PC-3 (cell line): ENCODE measurements at regions not wholly inside any gene's neighbourhood (a gene's known extent, or its start where the extent isn't known, plus 50 kb on each side); places are given as distances from the start of the nearest gene placed in this dataset.

ENCODE experiments used
- EZH2 ChIP-seq: fragments of 300-600 bp; sonication (generic); IDR thresholded peaks from one replicate; pipeline ENCODE4 v1.6.1; 2017; ENCODE audit warnings: antibody characterized with exemption, mild to moderate bottlenecking, low read length; ENCODE audit not compliant: unreplicated experiment
- EZH2phosphoT487 ChIP-seq: fragments of 300-600 bp; sonication (generic); IDR thresholded peaks from 2 replicates; pipeline ENCODE4 v1.6.1; 2018; ENCODE audit warnings: mild to moderate bottlenecking, antibody characterized with exemption, low read length, borderline replicate concordance
- TF ChIP-seq, protein P1 (sequence below): fragments of 300-600 bp; sonication (generic); conservative IDR thresholded peaks from 2 replicates; pipeline ENCODE4 v1.5.1; 2017; ENCODE audit warnings: antibody characterized with exemption, low read depth, mild to moderate bottlenecking, low read length

GRCh38 chr12:28024231-28024995 is 51.9 kb upstream of the PTHLH start:
- TF ChIP-seq, protein P1, sequence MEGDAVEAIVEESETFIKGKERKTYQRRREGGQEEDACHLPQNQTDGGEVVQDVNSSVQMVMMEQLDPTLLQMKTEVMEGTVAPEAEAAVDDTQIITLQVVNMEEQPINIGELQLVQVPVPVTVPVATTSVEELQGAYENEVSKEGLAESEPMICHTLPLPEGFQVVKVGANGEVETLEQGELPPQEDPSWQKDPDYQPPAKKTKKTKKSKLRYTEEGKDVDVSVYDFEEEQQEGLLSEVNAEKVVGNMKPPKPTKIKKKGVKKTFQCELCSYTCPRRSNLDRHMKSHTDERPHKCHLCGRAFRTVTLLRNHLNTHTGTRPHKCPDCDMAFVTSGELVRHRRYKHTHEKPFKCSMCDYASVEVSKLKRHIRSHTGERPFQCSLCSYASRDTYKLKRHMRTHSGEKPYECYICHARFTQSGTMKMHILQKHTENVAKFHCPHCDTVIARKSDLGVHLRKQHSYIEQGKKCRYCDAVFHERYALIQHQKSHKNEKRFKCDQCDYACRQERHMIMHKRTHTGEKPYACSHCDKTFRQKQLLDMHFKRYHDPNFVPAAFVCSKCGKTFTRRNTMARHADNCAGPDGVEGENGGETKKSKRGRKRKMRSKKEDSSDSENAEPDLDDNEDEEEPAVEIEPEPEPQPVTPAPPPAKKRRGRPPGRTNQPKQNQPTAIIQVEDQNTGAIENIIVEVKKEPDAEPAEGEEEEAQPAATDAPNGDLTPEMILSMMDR = no peak
- TF ChIP-seq EZH2 = no peak
- TF ChIP-seq EZH2phosphoT487 = no peak
